ENCODE measurements at regions not wholly inside any gene's neighbourhood (a gene's known extent, or its start where the extent isn't known, plus 50 kb on each side); places are given as distances from the start of the nearest gene placed in this dataset.

DNA sequence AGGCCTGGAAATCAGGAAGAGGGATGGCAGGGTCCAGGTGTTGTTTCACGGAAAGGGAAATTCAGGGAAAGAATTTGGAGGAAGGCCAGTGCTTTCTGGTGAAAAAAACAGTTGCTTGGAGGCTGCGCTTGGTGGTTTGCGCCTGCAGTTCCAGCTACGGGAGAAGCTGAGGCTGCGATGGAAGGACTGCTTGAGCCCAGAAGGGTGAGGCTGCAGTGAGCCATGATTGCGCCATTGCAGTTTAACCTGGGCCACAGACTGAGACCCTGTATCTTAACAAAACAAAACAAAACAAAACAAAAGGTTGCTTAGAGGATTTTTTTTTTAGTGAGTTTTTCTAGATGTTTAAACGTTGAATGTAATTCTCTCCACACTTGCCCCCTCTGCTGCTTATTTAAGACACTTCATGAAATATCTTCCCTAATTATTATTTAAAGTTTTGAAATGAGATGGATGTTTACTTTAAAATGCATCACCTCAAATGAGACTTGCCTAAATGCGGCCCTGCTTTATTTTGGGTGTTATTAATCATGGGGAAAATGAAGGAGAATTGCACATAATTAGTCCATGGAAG lies 75.4 kb upstream of the TRPC4 start (continued):
- TF ChIP-seq NFE2L2 (IDR thresholded peaks at IDR 0.05; ENCODE audit: low read depth, low read length) = no peak
- TF ChIP-seq, protein P1, sequence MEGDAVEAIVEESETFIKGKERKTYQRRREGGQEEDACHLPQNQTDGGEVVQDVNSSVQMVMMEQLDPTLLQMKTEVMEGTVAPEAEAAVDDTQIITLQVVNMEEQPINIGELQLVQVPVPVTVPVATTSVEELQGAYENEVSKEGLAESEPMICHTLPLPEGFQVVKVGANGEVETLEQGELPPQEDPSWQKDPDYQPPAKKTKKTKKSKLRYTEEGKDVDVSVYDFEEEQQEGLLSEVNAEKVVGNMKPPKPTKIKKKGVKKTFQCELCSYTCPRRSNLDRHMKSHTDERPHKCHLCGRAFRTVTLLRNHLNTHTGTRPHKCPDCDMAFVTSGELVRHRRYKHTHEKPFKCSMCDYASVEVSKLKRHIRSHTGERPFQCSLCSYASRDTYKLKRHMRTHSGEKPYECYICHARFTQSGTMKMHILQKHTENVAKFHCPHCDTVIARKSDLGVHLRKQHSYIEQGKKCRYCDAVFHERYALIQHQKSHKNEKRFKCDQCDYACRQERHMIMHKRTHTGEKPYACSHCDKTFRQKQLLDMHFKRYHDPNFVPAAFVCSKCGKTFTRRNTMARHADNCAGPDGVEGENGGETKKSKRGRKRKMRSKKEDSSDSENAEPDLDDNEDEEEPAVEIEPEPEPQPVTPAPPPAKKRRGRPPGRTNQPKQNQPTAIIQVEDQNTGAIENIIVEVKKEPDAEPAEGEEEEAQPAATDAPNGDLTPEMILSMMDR (conservative IDR thresholded peaks at IDR 0.05; ENCODE audit: low read depth, low read length) = no peak

DNA sequence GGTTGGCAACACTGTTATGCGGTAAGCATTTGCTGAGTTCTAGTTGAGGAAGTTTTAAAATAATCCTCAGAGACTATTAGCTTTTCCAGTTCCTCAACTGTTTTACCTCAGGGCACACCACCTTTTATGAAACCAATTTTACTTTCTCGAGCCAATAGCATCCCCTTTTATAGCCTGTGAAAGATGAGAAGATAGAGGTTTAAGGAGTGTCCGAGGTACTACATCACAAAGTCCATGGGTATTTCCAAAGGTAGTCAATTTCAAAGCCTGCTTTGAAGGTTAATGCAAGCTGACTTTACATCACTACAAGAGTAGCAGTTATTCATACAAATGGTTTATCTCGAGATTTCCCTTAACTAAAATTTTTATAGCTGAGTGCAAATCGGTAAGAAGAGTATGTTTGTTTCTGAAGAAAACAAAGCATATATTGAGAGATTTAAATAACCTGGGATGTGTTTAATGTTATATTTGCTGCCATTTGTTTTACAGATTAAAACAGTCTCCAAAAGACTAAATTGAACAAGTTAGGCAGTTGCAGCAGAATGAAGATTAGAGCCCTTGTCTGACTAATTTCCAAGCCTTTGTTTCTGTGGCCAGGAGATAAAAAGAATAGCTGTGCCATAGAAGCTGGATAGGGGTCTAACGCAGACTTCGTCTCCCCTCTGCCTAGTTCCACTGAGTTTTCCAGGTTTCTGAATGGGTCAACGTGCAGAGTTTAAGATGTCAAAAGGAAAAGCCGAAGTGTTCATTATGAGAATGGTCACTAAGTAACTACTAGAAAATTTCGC lies 74.7 kb upstream of the TRPC4 start:
- intact Hi-C loops (cut with micrococcal nuclease) = loop anchor here (2.0 kb wide), 1 partner anchor 303 kb away; no protein-coding TSS in a partner anchor
- Histone ChIP-seq H3K79me1 (ENCODE audit: low read depth in 1 of 2, low read length in 2 of 2) (no peaks in the 10 kb centered on the region), H2AK5ac (ENCODE audit: low read depth, low read length) (no peak overlapping the region), H4K5ac (ENCODE audit: low read depth, low read length) (no peak overlapping the region), H3K4me3 (ENCODE audit: insufficient read depth, low read depth, low read length) (no peak overlapping the region), H3K27ac (ENCODE audit: insufficient read depth, low read length) (no peak overlapping the region), H3K23ac (ENCODE audit: low read depth, low read length) (no peak overlapping the region), H4K20me1 (ENCODE audit: insufficient read depth, low read length) (no peaks in the 10 kb centered on the region), H3K27me3 (ENCODE audit: control insufficient read depth, insufficient read depth, low read length) (no peaks in the 10 kb centered on the region; the same call in 1 of the 2 replicates), H3K4ac (ENCODE audit: low read depth, low read length) (no peak overlapping the region), H3K56ac (ENCODE audit: extremely low read depth, insufficient read depth, low read length) (no peak overlapping the region), H3K9me1 (ENCODE audit: insufficient read depth, low read length) (no peaks in the 10 kb centered on the region), H2BK5ac (ENCODE audit: low read depth, low read length, poor library complexity, severe bottlenecking) (no peak overlapping the region), H2BK20ac (ENCODE audit: low read depth, low read length) (no peak overlapping the region), H2AK9ac (replicated peaks; ENCODE audit: low read depth, low read length, poor library complexity) (no peak overlapping the region), H3K14ac (replicated peaks; ENCODE audit: low read depth, low read length) (no peak overlapping the region), H2BK120ac (ENCODE audit: low read depth, low read length) (no peak overlapping the region), H2BK15ac (ENCODE audit: low read depth, low read length) (no peak overlapping the region), H3K18ac (ENCODE audit: low read depth, low read length) (no peak overlapping the region), H2AFZ (replicated peaks; ENCODE audit: low read length, poor library complexity) (no peak overlapping the region), H4K91ac (ENCODE audit: insufficient read depth, low read depth, low read length) (no peak overlapping the region), H3K4me1 (ENCODE audit: control insufficient read depth, insufficient read depth, low read length) (no peaks in the 10 kb centered on the region), H4K8ac (ENCODE audit: low read depth in 2 of 2, low read length in 2 of 2) (no peak overlapping the region), H3K4me2 (ENCODE audit: low read depth, low read length) (no peak overlapping the region), H3K36me3 (ENCODE audit: control insufficient read depth, insufficient read depth, low read length) (no peaks in the 10 kb centered on the region), H3K9me3 (ENCODE audit: control insufficient read depth, insufficient read depth, low read length) (no peaks in the 10 kb centered on the region), H3K9ac (ENCODE audit: low read depth, low read length) (no peak overlapping the region)
- ChIA-PET CTCF (interaction anchor here (0.8 kb wide), 1 partner anchor 19 kb away, joined by 3 read pairs; no protein-coding TSS in a partner anchor), POLR2A (ENCODE audit: unreplicated experiment) (no interaction called here)
- dilution Hi-C loops (cut with HindIII; ENCODE audit: low sequenced_read_pairs, unreplicated experiment) = no loop called here
- ATAC-seq (ENCODE audit: low read depth) (no peak), DNase-seq (no peak)
- in situ Hi-C loops (cut with MboI; ENCODE audit: low sequenced_read_pairs) = no loop called here
- BruUV-seq (replicated peaks) = no TSS peak
- 86% methylated on average over 2 of the region's 10 CpGs; no CpG with 5 or more reads in 1 of the 2 experiments for WGBS, 2 experiments (ENCODE audit: extremely low coverage in 2 of 2, insufficient read length in 1 of 2)
- TF ChIP-seq BHLHE40 (IDR thresholded peaks at IDR 0.05; ENCODE audit: low read depth, low read length) (no peak), MAZ (IDR thresholded peaks at IDR 0.05; ENCODE audit: borderline replicate concordance, low read depth, low read length) (no peak), CHD1 (IDR thresholded peaks at IDR 0.05; ENCODE audit: low read depth, low read length) (no peak), RCOR1 (IDR thresholded peaks at IDR 0.05; ENCODE audit: insufficient replicate concordance, low read length) (no peak), RAD21 (IDR thresholded peaks at IDR 0.05; ENCODE audit: low read length) (no peak), RFX5 (IDR thresholded peaks at IDR 0.05; ENCODE audit: low read depth, low read length) (no peak)
